GM21367 (cell line): ENCODE measurements at regions not wholly inside any gene's neighbourhood (a gene's known extent, or its start where the extent isn't known, plus 50 kb on each side); places are given as distances from the start of the nearest gene placed in this dataset.
"Not testable (repeated sequence)": the region's sequence is repeated elsewhere in the genome, so short reads cannot be mapped to it uniquely, and the experiment has no call there.

Experiments
- ATAC-seq: cut with Tn5 transposase; IDR thresholded peaks from one replicate; pipeline ENCODE4 v1.9.1; 2021; ENCODE audit not compliant: unreplicated experiment

GRCh38 chr2:129347486-129348217 lies 631.8 kb upstream of the RAB6C start:
- ATAC-seq: peak; percentile 100

- no peak for ATAC-seq
Measured at GRCh38 chr2:129354631-129355030, 624.8 kb upstream of the RAB6C start.

GRCh38 chr2:129361688-129362087 lies 617.8 kb upstream of the RAB6C start:
- no peak for ATAC-seq

GRCh38 chr2:129366263-129366662 lies 613.2 kb upstream of the RAB6C start:
- ATAC-seq: no peak

- no peak for ATAC-seq
Measured at GRCh38 chr2:129367107-129367506, 612.4 kb upstream of the RAB6C start.

GRCh38 chr2:129369437-129369836 lies 610.0 kb upstream of the RAB6C start:
- no peak for ATAC-seq

GRCh38 chr2:129374452-129374851 lies 605.0 kb upstream of the RAB6C start:
- no peak for ATAC-seq

- no peak for ATAC-seq
Measured at GRCh38 chr2:129375632-129376425, 603.6 kb upstream of the RAB6C start.

GRCh38 chr2:129376426-129377077 lies 602.9 kb upstream of the RAB6C start:
- no peak for ATAC-seq

GRCh38 chr2:129377078-129377469 lies 602.4 kb upstream of the RAB6C start:
- ATAC-seq: no peak

GRCh38 chr2:129378186-129378585 lies 601.3 kb upstream of the RAB6C start:
- no peak for ATAC-seq

- peak; percentile 73 for ATAC-seq
Measured at GRCh38 chr2:129379411-129379810, 600.1 kb upstream of the RAB6C start.

- no peak for ATAC-seq
Measured at GRCh38 chr2:129381789-129382188, 597.7 kb upstream of the RAB6C start.

- ATAC-seq: no peak
Measured at GRCh38 chr2:129388870-129389269, 590.6 kb upstream of the RAB6C start.

GRCh38 chr2:129393816-129394215 lies 585.6 kb upstream of the RAB6C start:
- ATAC-seq: no peak

GRCh38 chr2:129396980-129397599 lies 582.4 kb upstream of the RAB6C start:
- no peak for ATAC-seq

GRCh38 chr2:129400826-129401225 lies 578.6 kb upstream of the RAB6C start:
- no peak for ATAC-seq

GRCh38 chr2:129402076-129402475 lies 577.4 kb upstream of the RAB6C start:
- no peak for ATAC-seq

GRCh38 chr2:129404000-129404685 lies 575.3 kb upstream of the RAB6C start:
- no peak for ATAC-seq

- no peak for ATAC-seq
Measured at GRCh38 chr2:129408570-129408969, 570.9 kb upstream of the RAB6C start.

GRCh38 chr2:129417041-129417440 lies 562.4 kb upstream of the RAB6C start:
- ATAC-seq: not testable (repeated sequence)
